GM21390 (cell line): ENCODE measurements at regions not wholly inside any gene's neighbourhood (a gene's known extent, or its start where the extent isn't known, plus 50 kb on each side); places are given as distances from the start of the nearest gene placed in this dataset.

ENCODE experiments used
- ATAC-seq: cut with Tn5 transposase; IDR thresholded peaks from one replicate; pipeline ENCODE4 v1.9.1; 2021; ENCODE audit not compliant: unreplicated experiment

DNA sequence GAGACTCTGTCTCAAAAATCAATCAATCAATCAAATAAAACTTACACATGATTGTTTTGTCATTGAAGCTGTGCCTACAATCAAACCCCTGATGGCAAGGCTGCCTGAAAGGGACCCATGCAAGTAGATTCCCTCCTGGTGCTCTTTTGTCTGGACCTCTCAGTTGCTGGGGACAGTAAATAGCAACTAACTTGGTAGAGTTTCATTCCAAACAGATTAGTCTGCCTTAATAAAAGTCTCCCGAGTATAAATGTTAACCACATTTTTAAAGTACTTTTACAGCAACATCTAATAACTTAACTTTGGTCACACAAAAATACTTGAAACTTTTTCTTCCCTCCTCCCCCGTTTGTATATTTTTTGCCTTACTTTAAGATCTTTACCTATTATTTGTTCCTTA lies 105.5 kb downstream of the FEM1C start:
- ATAC-seq, result no peak

DNA sequence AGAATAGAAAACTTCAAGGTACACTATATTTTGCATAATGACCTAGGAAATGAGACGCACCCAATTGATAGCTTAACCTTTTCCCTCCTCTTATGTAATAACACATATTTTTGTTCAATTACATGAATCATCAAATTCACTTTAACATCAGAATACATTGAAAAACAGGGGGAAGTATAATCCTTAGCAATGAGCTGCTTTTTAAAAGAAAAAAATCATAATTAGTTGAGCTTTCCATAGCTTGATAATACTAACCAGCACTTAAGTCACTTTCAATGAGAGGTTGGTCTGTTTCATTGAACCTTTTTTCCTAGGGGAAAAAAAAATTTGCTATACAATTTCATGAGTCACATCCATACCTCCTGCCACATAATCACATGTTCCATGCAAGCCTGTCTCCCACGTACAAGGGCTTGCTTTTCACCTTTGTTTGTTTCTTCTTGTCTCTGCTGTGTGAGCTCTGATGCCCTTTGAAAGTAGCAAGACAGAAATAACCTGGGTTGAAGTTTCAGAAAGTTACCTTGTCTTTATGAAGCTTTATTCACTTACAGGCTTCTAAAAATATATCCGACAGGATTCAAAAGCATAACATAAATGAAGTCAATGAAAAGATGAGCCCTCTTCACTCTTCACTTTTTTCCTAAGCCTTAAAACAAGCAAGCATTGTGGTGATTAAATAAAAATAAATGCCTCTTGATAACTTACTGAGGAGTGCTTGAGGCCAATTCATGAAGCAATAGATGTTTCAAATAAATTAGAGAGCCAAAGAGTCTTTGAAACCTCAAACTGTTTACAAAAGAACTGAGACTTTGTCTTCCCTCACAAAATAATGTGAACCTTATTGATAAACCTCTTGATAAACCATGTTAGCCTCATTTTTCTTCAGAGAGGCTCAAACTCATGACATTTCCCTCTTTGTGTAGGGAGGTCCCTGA lies 108.5 kb downstream of the FEM1C start:
- no peak for ATAC-seq

DNA sequence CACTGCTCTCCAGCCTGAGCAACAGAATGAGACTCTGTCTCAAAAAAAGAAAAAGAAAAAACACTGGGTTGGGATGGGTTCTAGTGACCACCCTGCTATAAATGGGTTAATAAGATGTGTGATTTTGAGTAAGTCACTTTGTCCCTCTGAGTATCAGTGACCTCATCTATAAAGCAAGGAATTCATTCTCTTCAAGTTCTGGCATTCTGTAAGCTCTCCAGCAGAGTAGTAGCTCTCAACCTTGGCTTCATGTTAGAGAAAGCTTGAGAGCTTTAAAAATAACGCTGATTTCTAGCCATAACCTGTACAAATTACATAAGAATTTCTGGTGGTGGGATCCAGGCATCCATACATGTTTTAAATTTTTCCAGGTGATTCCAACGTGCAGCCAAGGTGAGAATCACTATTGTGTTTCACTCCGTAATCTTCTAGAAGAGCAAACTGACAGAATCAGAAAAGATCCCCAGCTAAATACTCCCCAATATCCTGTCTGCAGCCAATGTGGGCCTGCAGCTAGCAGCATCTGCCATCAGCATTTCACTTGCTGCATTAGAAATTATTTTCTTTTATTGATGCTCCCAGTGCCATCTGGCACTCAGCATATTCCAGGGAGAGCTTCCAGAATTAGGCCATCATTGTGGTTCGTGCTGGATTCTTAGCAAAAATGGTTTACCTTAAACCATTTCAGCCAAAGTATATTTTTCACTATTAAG lies 109.4 kb downstream of the FEM1C start:
- ATAC-seq, result no peak

GRCh38 chr5:115433918-115434317 lies 110.7 kb downstream of the FEM1C start:
- no peak for ATAC-seq

GRCh38 chr5:115432691-115433090 lies 111.9 kb downstream of the FEM1C start:
- no peak for ATAC-seq

DNA sequence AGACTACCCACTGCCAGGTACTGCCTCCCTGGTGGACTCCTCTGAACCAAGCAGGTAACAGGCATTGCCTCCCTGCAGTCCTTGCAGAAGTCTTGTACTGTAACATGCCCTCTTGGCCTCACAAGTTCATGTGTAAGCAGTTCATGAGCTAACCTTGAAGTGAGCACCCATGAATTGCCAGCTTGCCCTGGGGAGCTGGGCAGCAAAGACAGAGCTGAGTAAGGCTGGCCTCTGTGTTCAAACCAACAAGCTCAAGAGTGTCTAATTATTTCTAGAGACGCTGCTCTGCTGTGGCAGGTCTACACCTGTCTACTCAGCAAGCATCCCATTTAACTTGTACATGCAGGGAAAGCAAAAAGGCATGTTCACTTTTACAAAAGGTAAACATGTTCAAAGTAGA lies 113.5 kb downstream of the FEM1C start:
- ATAC-seq, result no peak

DNA sequence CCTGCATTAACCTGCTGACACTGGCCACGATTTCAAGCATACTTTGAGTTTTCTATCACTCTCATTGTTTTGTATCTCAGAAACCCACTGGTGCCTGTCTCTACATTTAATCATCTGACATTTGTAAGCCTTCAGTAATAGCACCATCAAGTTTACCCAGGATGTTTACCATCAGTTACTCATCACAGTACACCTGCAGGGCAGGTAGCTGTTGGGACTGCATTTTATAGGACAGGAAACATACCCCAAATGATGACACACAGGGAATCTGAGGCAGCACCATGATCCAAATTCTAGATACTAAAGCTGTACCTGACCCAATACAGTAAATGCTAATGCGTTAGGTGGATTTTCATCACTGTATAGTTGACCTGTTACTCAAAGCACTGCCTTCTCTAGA lies 114.2 kb downstream of the FEM1C start:
- ATAC-seq, result no peak

GRCh38 chr5:115429345-115429940 lies 115.1 kb downstream of the FEM1C start:
- no peak for ATAC-seq

DNA sequence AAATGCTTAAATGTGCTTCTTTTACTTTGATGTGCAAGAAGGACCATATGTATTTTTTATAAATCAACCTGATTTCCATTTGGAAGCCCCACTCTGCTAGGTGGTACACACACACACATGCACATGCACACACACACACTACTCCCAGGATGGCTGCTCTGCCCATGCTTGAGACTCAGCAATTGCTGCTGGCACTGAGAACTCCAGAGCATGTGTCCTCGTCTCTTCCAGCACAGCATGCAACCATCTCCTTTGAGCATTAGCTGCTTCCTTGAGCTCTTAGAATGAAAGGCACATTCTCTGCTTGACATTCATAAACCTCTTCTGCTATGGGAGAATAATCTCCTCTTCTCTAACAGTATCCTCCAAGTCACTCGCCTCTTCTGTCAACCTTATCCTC lies 115.9 kb downstream of the FEM1C start:
- ATAC-seq, result no peak

GRCh38 chr5:115428248-115428647 lies 116.3 kb downstream of the FEM1C start:
- ATAC-seq, result no peak

GRCh38 chr5:115424446-115424845 lies 120.1 kb downstream of the FEM1C start:
- no peak for ATAC-seq

DNA sequence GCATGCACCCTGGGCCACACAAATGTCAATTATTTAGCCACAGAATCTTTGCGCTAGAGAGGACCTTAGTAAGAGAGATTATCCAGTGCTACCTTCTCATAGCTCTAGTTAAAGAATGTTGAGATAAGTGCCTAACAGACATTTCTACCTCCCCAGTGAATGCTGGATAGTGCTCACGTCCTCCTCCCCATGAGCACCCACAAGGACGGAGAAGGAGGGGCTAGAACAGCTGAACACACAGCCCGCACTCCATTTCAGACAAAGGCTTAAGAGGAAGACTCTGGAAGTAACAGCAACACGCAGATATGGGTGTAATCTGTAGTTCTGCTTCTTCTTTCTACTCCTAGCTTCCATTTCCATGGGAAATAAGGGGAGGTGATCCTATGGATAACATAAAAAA lies 120.5 kb downstream of the FEM1C start:
- no peak for ATAC-seq

DNA sequence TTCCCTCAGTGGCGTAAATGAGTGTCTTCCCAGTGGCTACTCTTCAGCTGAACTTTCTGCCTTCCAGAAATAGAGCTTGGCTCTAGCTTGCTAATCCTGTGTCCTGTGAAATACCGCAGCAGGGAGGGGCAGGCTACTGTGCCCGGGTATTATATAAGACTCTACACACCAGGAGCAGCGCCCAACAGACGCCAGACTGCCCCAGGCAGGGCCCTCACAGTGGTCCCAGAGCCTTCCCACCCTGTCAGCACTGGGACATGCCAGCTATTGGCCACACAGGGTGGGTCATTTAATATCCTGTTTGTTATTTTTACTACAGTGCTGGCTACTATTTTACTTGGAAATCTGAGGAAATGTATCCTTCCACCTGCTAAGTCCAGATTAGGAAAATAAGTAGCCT lies 121.0 kb downstream of the FEM1C start:
- ATAC-seq, result no peak

GRCh38 chr5:115423051-115423450 lies 121.5 kb downstream of the FEM1C start:
- no peak for ATAC-seq

DNA sequence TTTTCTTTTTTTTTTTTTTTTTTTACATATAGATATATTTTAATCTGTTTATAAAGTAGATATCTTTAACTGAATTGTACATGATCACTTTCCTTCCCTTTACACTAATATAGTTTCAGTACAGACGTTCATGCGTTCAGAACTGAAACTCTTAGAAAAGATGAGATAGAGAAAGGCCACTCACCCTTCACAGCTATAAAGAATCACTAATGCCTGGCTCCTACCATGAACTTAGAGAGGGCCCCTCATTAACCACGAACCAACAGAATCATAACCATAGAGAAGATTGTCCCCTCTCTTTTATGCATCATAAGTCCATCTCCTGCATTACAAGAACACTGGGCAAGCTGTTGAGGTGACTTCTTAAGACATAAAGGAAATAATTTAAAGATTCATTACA lies 123.8 kb downstream of the FEM1C start:
- peak; percentile 72 for ATAC-seq

DNA sequence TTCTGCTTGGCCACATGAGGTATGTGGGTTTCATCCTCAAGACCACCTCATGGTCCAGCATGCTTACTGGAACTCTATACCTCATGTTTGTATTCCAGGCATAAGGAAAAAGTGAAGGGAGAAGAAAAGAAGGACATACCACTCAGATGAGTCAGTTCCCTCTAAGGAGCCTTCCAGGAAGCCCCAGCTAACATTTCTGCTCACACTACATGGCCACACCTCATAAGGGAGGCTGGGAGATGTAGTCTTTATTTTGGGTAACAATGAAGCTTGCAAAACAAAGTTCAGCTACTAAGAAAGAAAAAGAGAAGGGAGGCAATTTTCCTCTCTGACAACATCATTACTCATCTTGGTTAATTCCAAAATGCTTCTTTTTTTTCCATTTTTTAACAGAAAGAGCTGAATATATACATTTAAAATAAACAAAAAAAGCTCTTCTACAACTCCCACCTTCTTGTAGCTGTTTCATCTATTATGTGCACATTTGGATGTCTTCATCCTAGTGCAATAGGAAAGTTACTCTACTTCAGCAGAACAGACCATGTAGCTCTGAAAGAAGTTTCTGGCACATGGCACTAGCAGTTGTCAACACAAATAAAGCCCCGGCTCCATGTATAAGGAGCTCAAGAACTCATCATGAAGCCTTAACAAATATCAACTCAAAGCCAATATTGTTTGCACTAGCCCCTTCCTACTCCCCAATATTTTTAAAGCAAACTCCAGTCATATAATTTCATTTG lies 123.6 kb upstream of the CCDC112 start:
- no peak for ATAC-seq

DNA sequence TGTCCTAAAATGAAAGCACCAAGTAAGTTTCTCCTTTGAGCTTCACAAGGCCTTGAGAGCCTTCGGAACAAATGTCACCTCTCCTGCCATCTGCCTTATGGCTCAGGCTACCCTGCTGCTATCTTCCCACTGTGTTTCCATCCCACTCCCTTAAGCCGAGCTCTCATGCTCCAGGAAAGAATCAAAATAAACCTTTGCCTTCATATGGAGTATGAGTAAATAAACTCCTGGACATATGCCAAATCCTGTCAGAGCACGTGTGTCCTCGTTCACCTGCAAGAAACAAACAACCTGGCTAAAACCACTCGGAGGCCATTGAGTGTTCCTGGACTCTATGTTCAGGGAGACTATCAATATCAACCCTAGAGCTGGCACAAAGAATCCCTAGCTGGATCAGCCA lies 122.3 kb upstream of the CCDC112 start:
- no peak for ATAC-seq

- no peak for ATAC-seq
These were observed 120.6 kb upstream of the CCDC112 start for GRCh38 chr5:115417076-115417475.

GRCh38 chr5:115415143-115415491 lies 118.7 kb upstream of the CCDC112 start:
- no peak for ATAC-seq

- ATAC-seq, result no peak
These were observed 118.1 kb upstream of the CCDC112 start for GRCh38 chr5:115414406-115415142.

DNA sequence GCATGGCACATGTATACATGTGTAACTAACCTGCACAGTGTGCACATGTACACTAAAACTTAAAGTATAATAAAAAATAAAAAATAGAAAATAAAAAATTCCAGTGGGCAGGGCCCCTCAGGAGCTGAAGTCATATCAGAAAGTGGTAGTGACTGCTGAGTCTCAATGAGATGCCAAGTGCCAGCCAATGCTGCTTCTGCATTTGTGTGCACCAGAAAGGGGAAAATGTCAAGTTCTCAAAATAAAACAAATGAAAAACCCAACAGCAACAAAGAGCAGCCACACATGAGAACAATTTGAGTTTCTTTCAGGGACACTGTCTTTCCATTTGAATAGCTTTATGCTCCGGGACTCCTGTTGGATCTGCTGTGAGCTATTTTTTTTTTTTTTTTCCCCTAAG lies 117.2 kb upstream of the CCDC112 start:
- no peak for ATAC-seq
